ENCODE measurements at regions not wholly inside any gene's neighbourhood (a gene's known extent, or its start where the extent isn't known, plus 50 kb on each side); places are given as distances from the start of the nearest gene placed in this dataset.

DNA sequence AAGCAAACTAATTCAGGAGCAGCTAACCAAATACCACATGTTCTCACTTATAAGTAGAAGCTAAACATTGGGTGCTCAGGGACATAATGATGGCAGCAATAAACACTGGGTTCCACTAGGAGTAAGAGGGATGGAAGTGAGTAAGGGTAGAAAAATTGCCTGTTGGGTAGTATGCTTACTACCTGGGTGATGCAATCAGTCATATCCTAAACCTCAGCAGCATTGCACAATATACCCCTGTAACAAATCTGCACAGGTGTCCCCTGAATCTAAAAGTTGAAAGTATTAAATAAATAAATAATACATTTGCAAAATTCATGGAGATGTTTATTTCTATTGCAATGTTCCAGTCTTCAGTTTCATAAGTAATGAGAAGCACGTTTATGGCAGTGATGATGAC lies 409.8 kb upstream of the FOXG1 start:
- no peak for TF ChIP-seq EZH2phosphoT487 (conservative IDR thresholded peaks at IDR 0.05; ENCODE audit: low read length)
- TF ChIP-seq, protein P1, sequence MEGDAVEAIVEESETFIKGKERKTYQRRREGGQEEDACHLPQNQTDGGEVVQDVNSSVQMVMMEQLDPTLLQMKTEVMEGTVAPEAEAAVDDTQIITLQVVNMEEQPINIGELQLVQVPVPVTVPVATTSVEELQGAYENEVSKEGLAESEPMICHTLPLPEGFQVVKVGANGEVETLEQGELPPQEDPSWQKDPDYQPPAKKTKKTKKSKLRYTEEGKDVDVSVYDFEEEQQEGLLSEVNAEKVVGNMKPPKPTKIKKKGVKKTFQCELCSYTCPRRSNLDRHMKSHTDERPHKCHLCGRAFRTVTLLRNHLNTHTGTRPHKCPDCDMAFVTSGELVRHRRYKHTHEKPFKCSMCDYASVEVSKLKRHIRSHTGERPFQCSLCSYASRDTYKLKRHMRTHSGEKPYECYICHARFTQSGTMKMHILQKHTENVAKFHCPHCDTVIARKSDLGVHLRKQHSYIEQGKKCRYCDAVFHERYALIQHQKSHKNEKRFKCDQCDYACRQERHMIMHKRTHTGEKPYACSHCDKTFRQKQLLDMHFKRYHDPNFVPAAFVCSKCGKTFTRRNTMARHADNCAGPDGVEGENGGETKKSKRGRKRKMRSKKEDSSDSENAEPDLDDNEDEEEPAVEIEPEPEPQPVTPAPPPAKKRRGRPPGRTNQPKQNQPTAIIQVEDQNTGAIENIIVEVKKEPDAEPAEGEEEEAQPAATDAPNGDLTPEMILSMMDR (IDR thresholded peaks at IDR 0.05; ENCODE audit: insufficient read depth, low read length, poor library complexity, severe bottlenecking) = no peak

All from SU-DHL-6 (cell line).